ENCODE measurements at regions not wholly inside any gene's neighbourhood (a gene's known extent, or its start where the extent isn't known, plus 50 kb on each side); places are given as distances from the start of the nearest gene placed in this dataset.

GRCh38 chr4:115927382-115927781 lies 814.0 kb upstream of the NDST4 start:
- no peaks in the 10 kb centered on the region for H3K4me1 ChIP-seq
- H3K27me3 ChIP-seq = no peaks in the 10 kb centered on the region
- H3K9me3 ChIP-seq = no peaks in the 10 kb centered on the region
- H3K4me3 ChIP-seq = no peak overlapping the region
- H3K36me3 ChIP-seq = no peaks in the 10 kb centered on the region
- no peak for TF ChIP-seq POLR2AphosphoS5 (IDR thresholded peaks at IDR 0.05)
- TF ChIP-seq POLR2A (IDR thresholded peaks at IDR 0.05) = no peak
- TF ChIP-seq CTCF (IDR thresholded peaks at IDR 0.05) = no peak
- TF ChIP-seq EP300 (IDR thresholded peaks at IDR 0.05) = no peak
- no peak overlapping the region for H3K27ac ChIP-seq
- intact Hi-C loops (cut with DNase I) = no loop called here
- 88% methylated on average over 5 of the region's 5 CpGs for WGBS, 2 donors
- DNase-seq = no peak

- no peaks in the 10 kb centered on the region for H3K4me1 ChIP-seq
- no peak for DNase-seq
- H3K36me3 ChIP-seq = no peaks in the 10 kb centered on the region
- intact Hi-C loops (cut with DNase I) = no loop called here
- WGBS, 2 donors = 26 to 67% methylated on average over 1 of the region's 1 CpG
- TF ChIP-seq CTCF (IDR thresholded peaks at IDR 0.05) = no peak
- no peak for TF ChIP-seq EP300 (IDR thresholded peaks at IDR 0.05)
- no peak for TF ChIP-seq POLR2A (IDR thresholded peaks at IDR 0.05)
- TF ChIP-seq POLR2AphosphoS5 (IDR thresholded peaks at IDR 0.05) = no peak
- H3K4me3 ChIP-seq = no peak overlapping the region
- no peaks in the 10 kb centered on the region for H3K27me3 ChIP-seq
- no peaks in the 10 kb centered on the region for H3K9me3 ChIP-seq
- no peak overlapping the region for H3K27ac ChIP-seq
Measured at GRCh38 chr4:115923152-115923551, 809.7 kb upstream of the NDST4 start.

- H3K9me3 ChIP-seq = no peaks in the 10 kb centered on the region
- no peak overlapping the region for H3K4me3 ChIP-seq
- H3K27ac ChIP-seq = no peak overlapping the region
- no peaks in the 10 kb centered on the region for H3K4me1 ChIP-seq
- WGBS, 2 donors = 89 to 94% methylated on average over 18 of the region's 18 CpGs
- intact Hi-C loops (cut with DNase I) = no loop called here
- no peak for DNase-seq
- no peaks in the 10 kb centered on the region for H3K36me3 ChIP-seq
- no peaks in the 10 kb centered on the region for H3K27me3 ChIP-seq
- TF ChIP-seq POLR2A (IDR thresholded peaks at IDR 0.05) (no peak), POLR2AphosphoS5 (IDR thresholded peaks at IDR 0.05) (no peak), CTCF (IDR thresholded peaks at IDR 0.05) (no peak), EP300 (IDR thresholded peaks at IDR 0.05) (no peak)
Measured at GRCh38 chr4:115920637-115921036, 807.2 kb upstream of the NDST4 start.

GRCh38 chr4:115918149-115918548 lies 804.7 kb upstream of the NDST4 start:
- no peaks in the 10 kb centered on the region for H3K27me3 ChIP-seq
- no peak overlapping the region for H3K4me3 ChIP-seq
- H3K9me3 ChIP-seq = no peaks in the 10 kb centered on the region
- no peak for DNase-seq
- intact Hi-C loops (cut with DNase I) = no loop called here
- no peak for TF ChIP-seq POLR2A (IDR thresholded peaks at IDR 0.05)
- TF ChIP-seq CTCF (IDR thresholded peaks at IDR 0.05) = no peak
- TF ChIP-seq POLR2AphosphoS5 (IDR thresholded peaks at IDR 0.05) = no peak
- TF ChIP-seq EP300 (IDR thresholded peaks at IDR 0.05) = no peak
- H3K27ac ChIP-seq = no peak overlapping the region
- no peaks in the 10 kb centered on the region for H3K36me3 ChIP-seq
- H3K4me1 ChIP-seq = no peaks in the 10 kb centered on the region

GRCh38 chr4:115906428-115906827 lies 793.0 kb upstream of the NDST4 start:
- H3K9me3 ChIP-seq = no peaks in the 10 kb centered on the region
- H3K36me3 ChIP-seq = no peaks in the 10 kb centered on the region
- intact Hi-C loops (cut with DNase I) = no loop called here
- DNase-seq = no peak
- 44 to 65% methylated on average over 2 of the region's 2 CpGs for WGBS, 2 donors
- TF ChIP-seq POLR2A (IDR thresholded peaks at IDR 0.05) (no peak), CTCF (IDR thresholded peaks at IDR 0.05) (no peak), POLR2AphosphoS5 (IDR thresholded peaks at IDR 0.05) (no peak), EP300 (IDR thresholded peaks at IDR 0.05) (no peak)
- H3K27ac ChIP-seq = no peak overlapping the region
- H3K4me3 ChIP-seq = no peak overlapping the region
- no peaks in the 10 kb centered on the region for H3K4me1 ChIP-seq
- H3K27me3 ChIP-seq = no peaks in the 10 kb centered on the region

All from sigmoid colon (tissue), 6 donors.